Mucosa of descending colon (tissue), 3 donors: ENCODE measurements at regions not wholly inside any gene's neighbourhood (a gene's known extent, or its start where the extent isn't known, plus 50 kb on each side); places are given as distances from the start of the nearest gene placed in this dataset.
"Not testable (repeated sequence)": the region's sequence is repeated elsewhere in the genome, so short reads cannot be mapped to it uniquely, and the experiment has no call there.

ENCODE experiments used
- ATAC-seq: fragments of 200-7000 bp; cut with Tn5 transposase; one replicate; pipeline ENCODE4 v1.9.1; 2020; ENCODE audit warnings: mild to moderate bottlenecking, moderate library complexity
- DNase-seq, 3 donors: peaks; one replicate each; pipeline ENCODE4 v3.0.0-alpha.2; 2020
- H3K36me3 ChIP-seq: fragments of 200-600 bp; one replicate; pipeline ENCODE4 v1.8.0; 2021; ENCODE audit warnings: low read depth, mild to moderate bottlenecking
- H3K4me1 ChIP-seq: fragments of 200-600 bp; one replicate; pipeline ENCODE4 v1.8.0; 2021; ENCODE audit warnings: low read depth, mild to moderate bottlenecking
- H3K4me3 ChIP-seq: fragments of 200-600 bp; one replicate; pipeline ENCODE4 v1.8.0; 2021; ENCODE audit warnings: mild to moderate bottlenecking
- H3K9me3 ChIP-seq: fragments of 200-600 bp; one replicate; pipeline ENCODE4 v1.8.0; 2021; ENCODE audit warnings: mild to moderate bottlenecking
- intact Hi-C, 2 donors: fragments of 100-400 bp; cut with DNase I in 1 of 2; cut with micrococcal nuclease in 1 of 2; formaldehyde crosslinking; loops; one replicate each; pipeline versions ENCODE4 v1.11.0 to v1.11.1; 2022; cut with DNase I, micrococcal nuclease
- TF ChIP-seq, protein P1 (sequence below): fragments of 200-600 bp; IDR thresholded peaks from one replicate; pipeline ENCODE4 v1.8.0; 2022; ENCODE audit warnings: antibody characterized with exemption, mild to moderate bottlenecking
- donor health status: DM: no; HTN: no; CAD: no; lungs with moderate emphysema.
- donor health status: DM: no; HTN: no; CAD: no.
- donor health status: DM: no; HTN: yes; CAD: no.

DNA sequence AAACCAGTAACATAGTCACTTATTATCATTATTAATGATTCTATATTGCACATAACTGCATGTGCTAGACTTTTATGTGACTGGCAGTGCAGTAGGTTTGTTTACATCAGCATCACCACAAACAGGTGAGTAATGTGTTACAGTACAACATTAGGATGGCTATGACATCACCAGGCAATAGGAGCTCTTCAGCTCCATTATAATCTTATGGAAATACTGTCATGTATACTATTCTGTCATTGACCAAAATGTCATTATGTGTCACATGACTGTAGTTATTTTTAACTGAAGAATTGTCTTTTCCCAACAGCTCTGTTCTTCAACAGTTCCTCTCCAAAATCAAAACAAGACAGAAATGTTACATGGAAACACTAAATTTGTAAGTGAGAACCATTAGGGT lies 96.3 kb downstream of the C18orf54 start:
- DNase-seq = no peak
- Histone ChIP-seq H3K9me3 (no peaks in the 10 kb centered on the region), H3K4me3 (no peak overlapping the region), H3K4me1 (no peaks in the 10 kb centered on the region), H3K36me3 (no peaks in the 10 kb centered on the region)
- TF ChIP-seq, protein P1, sequence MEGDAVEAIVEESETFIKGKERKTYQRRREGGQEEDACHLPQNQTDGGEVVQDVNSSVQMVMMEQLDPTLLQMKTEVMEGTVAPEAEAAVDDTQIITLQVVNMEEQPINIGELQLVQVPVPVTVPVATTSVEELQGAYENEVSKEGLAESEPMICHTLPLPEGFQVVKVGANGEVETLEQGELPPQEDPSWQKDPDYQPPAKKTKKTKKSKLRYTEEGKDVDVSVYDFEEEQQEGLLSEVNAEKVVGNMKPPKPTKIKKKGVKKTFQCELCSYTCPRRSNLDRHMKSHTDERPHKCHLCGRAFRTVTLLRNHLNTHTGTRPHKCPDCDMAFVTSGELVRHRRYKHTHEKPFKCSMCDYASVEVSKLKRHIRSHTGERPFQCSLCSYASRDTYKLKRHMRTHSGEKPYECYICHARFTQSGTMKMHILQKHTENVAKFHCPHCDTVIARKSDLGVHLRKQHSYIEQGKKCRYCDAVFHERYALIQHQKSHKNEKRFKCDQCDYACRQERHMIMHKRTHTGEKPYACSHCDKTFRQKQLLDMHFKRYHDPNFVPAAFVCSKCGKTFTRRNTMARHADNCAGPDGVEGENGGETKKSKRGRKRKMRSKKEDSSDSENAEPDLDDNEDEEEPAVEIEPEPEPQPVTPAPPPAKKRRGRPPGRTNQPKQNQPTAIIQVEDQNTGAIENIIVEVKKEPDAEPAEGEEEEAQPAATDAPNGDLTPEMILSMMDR = no peak
- ATAC-seq = no peak
- intact Hi-C loops = no loop called here

GRCh38 chr18:54465502-54465901 lies 107.8 kb downstream of the C18orf54 start:
- ATAC-seq (no peak), DNase-seq (no peak)
- Histone ChIP-seq H3K4me1 (no peaks in the 10 kb centered on the region), H3K4me3 (no peak overlapping the region), H3K9me3 (peaks cover 4% of the 10 kb centered on the region), H3K36me3 (no peaks in the 10 kb centered on the region)
- TF ChIP-seq, protein P1 = no peak
- intact Hi-C loops = no loop called here

DNA sequence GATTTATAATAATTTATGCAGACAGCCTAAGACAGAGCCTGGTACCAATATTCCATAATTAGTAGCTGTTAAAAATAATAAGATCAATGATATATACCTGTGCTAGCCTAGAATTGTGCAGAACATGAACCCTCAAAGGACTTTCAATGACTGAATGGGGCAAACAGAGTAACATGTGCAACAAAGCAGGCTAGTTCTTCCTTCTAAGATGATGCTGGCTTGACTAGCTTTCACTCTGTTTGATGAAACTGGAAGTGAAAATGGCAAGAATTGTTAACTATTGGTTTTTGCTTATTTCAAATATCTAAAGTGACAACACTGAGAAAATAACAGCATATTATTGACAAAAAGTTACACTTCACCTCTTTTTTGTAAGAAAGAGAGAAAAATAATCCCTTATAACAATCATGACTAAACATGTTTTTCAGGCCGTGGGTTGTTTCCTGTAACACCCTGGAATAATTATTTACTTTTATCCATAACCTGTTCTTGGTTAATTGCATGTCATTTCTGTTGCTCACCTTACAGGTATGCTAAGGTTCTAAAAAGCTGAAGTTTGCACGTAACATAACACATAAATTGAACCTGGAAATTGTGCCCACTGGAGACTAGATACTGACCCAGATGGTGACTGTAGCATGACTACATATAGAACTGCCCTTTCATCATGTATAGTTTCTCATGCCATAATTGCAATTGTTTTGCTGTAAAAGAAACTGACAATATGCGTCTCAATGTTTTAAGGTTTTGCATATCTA lies 108.7 kb downstream of the C18orf54 start:
- Histone ChIP-seq H3K4me1 (no peaks in the 10 kb centered on the region), H3K9me3 (peaks cover 4% of the 10 kb centered on the region), H3K36me3 (no peaks in the 10 kb centered on the region), H3K4me3 (no peak overlapping the region)
- intact Hi-C loops = no loop called here
- DNase-seq = no peak
- TF ChIP-seq, protein P1 = no peak
- ATAC-seq = no peak

DNA sequence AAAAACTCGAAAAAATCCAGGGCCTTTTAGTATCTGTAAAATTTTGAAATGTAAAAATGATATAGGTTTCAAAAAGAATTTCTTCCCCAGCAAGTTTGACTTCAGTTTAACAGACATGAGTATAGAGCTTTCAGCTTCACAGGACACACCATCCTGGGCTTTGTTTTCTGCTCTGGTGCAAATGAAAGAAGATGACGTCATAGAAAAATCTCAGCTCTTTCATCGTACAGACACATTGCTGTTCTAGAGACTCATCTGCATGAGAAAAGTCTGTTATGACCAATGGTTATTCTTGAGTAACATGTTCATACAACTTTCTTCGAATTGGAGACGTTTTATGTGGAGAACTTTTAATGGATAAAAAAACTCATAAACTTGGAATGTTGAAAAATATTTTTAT lies 111.7 kb upstream of the DYNAP start:
- no peak for ATAC-seq
- TF ChIP-seq, protein P1 = no peak
- Histone ChIP-seq H3K4me3 (no peak overlapping the region), H3K36me3 (no peaks in the 10 kb centered on the region), H3K4me1 (no peaks in the 10 kb centered on the region), H3K9me3 (no peaks in the 10 kb centered on the region)
- no peak for DNase-seq
- intact Hi-C loops = no loop called here

GRCh38 chr18:54480616-54481015 lies 110.4 kb upstream of the DYNAP start:
- Histone ChIP-seq H3K4me1 (no peaks in the 10 kb centered on the region), H3K4me3 (no peak overlapping the region), H3K36me3 (no peaks in the 10 kb centered on the region), H3K9me3 (no peaks in the 10 kb centered on the region)
- intact Hi-C loops = no loop called here
- TF ChIP-seq, protein P1 = no peak
- no peak for ATAC-seq
- no peak for DNase-seq

GRCh38 chr18:54502451-54502850 lies 88.6 kb upstream of the DYNAP start:
- intact Hi-C loops, H3K9me3 ChIP-seq, H3K4me3 ChIP-seq, H3K36me3 ChIP-seq, DNase-seq, H3K4me1 ChIP-seq, ATAC-seq: not testable (repeated sequence)
